Endothelial cell of umbilical vein (primary cell): ENCODE measurements at regions not wholly inside any gene's neighbourhood (a gene's known extent, or its start where the extent isn't known, plus 50 kb on each side); places are given as distances from the start of the nearest gene placed in this dataset.

Experiments used
- BruUV-seq: library from RNA; stranded (reverse); fragments of 400-500 nt; replicated peaks from 2 replicates; lab custom pipeline; 2021; lab: Mats Ljungman, UMichigan
- CTCF ChIA-PET: fragments of 300-600, 350-600 bp; sonication (Branson Sonifier 250); formaldehyde crosslinking; loops from one replicate; lab custom pipeline; 2021; ENCODE audit warnings: antibody characterized with exemption, inconsistent platforms; lab: Charles Lee
- POLR2A ChIA-PET: fragments of 300-600, 350-600 bp; sonication (Branson Sonifier 250); formaldehyde crosslinking; loops from one replicate; lab custom pipeline; 2021; ENCODE audit warnings: antibody characterized with exemption, inconsistent platforms; lab: Charles Lee
- DNase-seq: peaks from one replicate; pipeline ENCODE4 v3.0.0-alpha.2; 2011; ENCODE audit warnings: low read depth, low spot score
- FAIRE-seq: peaks from 2 replicates; lab custom pipeline; 2011; peaks lifted over from hg19 to GRCh38; lab: Jason Lieb, UNC
- H2AFZ ChIP-seq: 2 replicates; pipeline ENCODE4 v1.6.0; 2012; ENCODE audit warnings: low read depth, low read length, control low read depth, inconsistent platforms
- H3K27ac ChIP-seq: 2 replicates; pipeline ENCODE4 v1.5.1; 2011; ENCODE audit warnings: low read depth, mild to moderate bottlenecking, control low read depth, low read length, moderate library complexity; ENCODE audit not compliant: insufficient read depth
- H3K27me3 ChIP-seq, 2 experiments: 2 replicates each; pipeline versions ENCODE4 v1.6.0 to v1.6.1; 2011; ENCODE audit warnings: low read length in 2 of 2, mixed read lengths in 1 of 2; ENCODE audit not compliant: control insufficient read depth in 2 of 2, insufficient read depth in 2 of 2
- H3K36me3 ChIP-seq, 2 experiments: 2 replicates in 1 of 2; 3 replicates in 1 of 2; pipeline ENCODE4 v1.5.1; 2011; ENCODE audit warnings: low read length in 2 of 2, mild to moderate bottlenecking in 1 of 2, moderate library complexity in 1 of 2; ENCODE audit not compliant: control insufficient read depth in 2 of 2, insufficient read depth in 2 of 2; ENCODE audit errors: extremely low read depth in 1 of 2
- H3K4me1 ChIP-seq: 3 replicates; pipeline ENCODE4 v1.5.1; 2011; ENCODE audit warnings: mild to moderate bottlenecking, low read length; ENCODE audit not compliant: control insufficient read depth, insufficient read depth; ENCODE audit errors: extremely low read depth
- H3K4me2 ChIP-seq: 2 replicates; pipeline ENCODE4 v1.6.1; 2011; ENCODE audit warnings: low read length, control low read depth, mixed read lengths; ENCODE audit not compliant: insufficient read depth
- H3K4me3 ChIP-seq, 3 experiments: fragments of 200-600 bp in 1 of 3; sonication (generic), shearing (Covaris generic) in 1 of 3; replicated peaks in 1 of 3; 2 replicates each; pipeline ENCODE4 v1.5.1; 2011 to 2016; ENCODE audit warnings: control low read depth in 3 of 3, low read length in 3 of 3, mild to moderate bottlenecking in 2 of 3, inconsistent platforms in 1 of 3, low read depth in 1 of 3, moderate library complexity in 1 of 3; ENCODE audit not compliant: insufficient read depth in 1 of 3
- H3K79me2 ChIP-seq: 2 replicates; pipeline ENCODE4 v1.6.0; 2012; ENCODE audit warnings: low read length, inconsistent platforms; ENCODE audit not compliant: control insufficient read depth, insufficient read depth
- H3K9ac ChIP-seq: replicated peaks from 2 replicates; pipeline ENCODE3; 2011; ENCODE audit warnings: low read length, control low read depth; ENCODE audit not compliant: insufficient read depth; ENCODE audit errors: extremely low read depth
- H3K9me1 ChIP-seq: replicated peaks from 3 replicates; pipeline ENCODE4 v1.6.0; 2011; ENCODE audit warnings: mild to moderate bottlenecking, low read length; ENCODE audit not compliant: control insufficient read depth, insufficient read depth; ENCODE audit errors: extremely low read depth
- H3K9me3 ChIP-seq: replicated peaks from 2 replicates; pipeline ENCODE4 v1.5.1; 2012; ENCODE audit warnings: low read length, inconsistent platforms; ENCODE audit not compliant: control insufficient read depth, insufficient read depth
- H4K20me1 ChIP-seq: replicated peaks from 2 replicates; pipeline ENCODE3; 2011; ENCODE audit warnings: mild to moderate bottlenecking, low read length; ENCODE audit not compliant: control insufficient read depth, insufficient read depth; ENCODE audit errors: extremely low read depth
- CTCF ChIP-seq, 2 donors: IDR thresholded peaks; 1 replicate in 1 of 2; 2 replicates in 1 of 2; pipeline ENCODE4 v1.5.1; 2011; ENCODE audit warnings: low read length in 2 of 2, mild to moderate bottlenecking in 2 of 2, moderate library complexity in 2 of 2, control low read depth in 1 of 2, inconsistent platforms in 1 of 2, low read depth in 1 of 2; ENCODE audit not compliant: insufficient read depth in 1 of 2; ENCODE audit errors: extremely low read depth in 1 of 2
- FOS ChIP-seq: IDR thresholded peaks from 2 replicates; pipeline ENCODE4 v1.6.1; 2011; ENCODE audit warnings: mild to moderate bottlenecking, low read length, moderate library complexity, borderline replicate concordance; ENCODE audit not compliant: insufficient read depth
- JUN ChIP-seq: IDR thresholded peaks from 2 replicates; pipeline ENCODE4 v1.6.1; 2011; ENCODE audit warnings: borderline replicate concordance, low read depth; ENCODE audit not compliant: insufficient read length, insufficient read depth
- dilution Hi-C: fragments of 300-500 bp; cut with MboI; formaldehyde crosslinking; loops from one replicate; pipeline ENCODE4 v1.15.0; 2019; ENCODE audit warnings: low sequenced_read_pairs; ENCODE audit not compliant: extremely low pct_ligation_motif_present
- intact Hi-C: fragments of 100-400 bp; cut with micrococcal nuclease; formaldehyde crosslinking; loops from one replicate; pipeline ENCODE4 v1.10.0; 2022

GRCh38 chr12:75852956-75853355 is 178.6 kb downstream of the PHLDA1 start:
- no peaks in the 10 kb centered on the region for H3K9me3 ChIP-seq
- H3K9ac ChIP-seq, result no peak overlapping the region
- TF ChIP-seq JUN, result no peak
- no peaks in the 10 kb centered on the region for H3K9me1 ChIP-seq
- no peaks in the 10 kb centered on the region for H3K79me2 ChIP-seq
- no peaks in the 10 kb centered on the region for H3K36me3 ChIP-seq
- no peak overlapping the region for H3K27ac ChIP-seq
- ChIA-PET POLR2A (no interaction called here), CTCF (interaction anchor here (1.0 kb wide), 1 partner anchor 7 kb away, joined by 3 read pairs; no protein-coding TSS in a partner anchor)
- intact Hi-C loops (no loop called here), dilution Hi-C loops (no loop called here)
- H4K20me1 ChIP-seq, result no peaks in the 10 kb centered on the region
- BruUV-seq, result no TSS peak
- no peaks in the 10 kb centered on the region for H3K27me3 ChIP-seq
- no peak for DNase-seq
- no peak overlapping the region for H3K4me2 ChIP-seq
- FAIRE-seq, result no peak
- no peak overlapping the region for H2AFZ ChIP-seq
- no peak overlapping the region for H3K4me3 ChIP-seq
- H3K4me1 ChIP-seq, result peaks cover 11% of the 10 kb centered on the region

GRCh38 chr12:75852143-75852542 is 179.4 kb downstream of the PHLDA1 start:
- no TSS peak for BruUV-seq
- no peak for FAIRE-seq
- Histone ChIP-seq H3K4me2 (no peak overlapping the region), H4K20me1 (no peaks in the 10 kb centered on the region), H3K9ac (no peak overlapping the region), H3K9me3 (no peaks in the 10 kb centered on the region), H3K27ac (no peak overlapping the region), H3K36me3 (peaks cover 0 to under 1% of the 10 kb centered on the region in 2 experiments), H3K27me3 (no peaks in the 10 kb centered on the region), H3K4me1 (peaks cover 14% of the 10 kb centered on the region), H3K79me2 (no peaks in the 10 kb centered on the region), H3K9me1 (no peaks in the 10 kb centered on the region), H2AFZ (no peak overlapping the region), H3K4me3 (no peak overlapping the region)
- intact Hi-C loops (no loop called here), dilution Hi-C loops (no loop called here)
- ChIA-PET CTCF (interaction anchor here (0.8 to 1.0 kb wide), 4 partner anchors 8 to 24 kb away, joined by 3 to 4 read pairs (median 3); no protein-coding TSS in a partner anchor), POLR2A (no interaction called here)
- DNase-seq, result no peak
- TF ChIP-seq CTCF (IDR thresholded peaks at IDR 0.05; ENCODE audit: extremely low read depth in 1 of 2, insufficient read depth in 1 of 2, low read depth in 1 of 2, low read length in 2 of 2) (no peak), FOS (peak; percentile 30)
